Left renal cortex interstitium (tissue), 4 donors: ENCODE measurements at regions not wholly inside any gene's neighbourhood (a gene's known extent, or its start where the extent isn't known, plus 50 kb on each side); places are given as distances from the start of the nearest gene placed in this dataset.
"Not testable (repeated sequence)": the region's sequence is repeated elsewhere in the genome, so short reads cannot be mapped to it uniquely, and the experiment has no call there.

Experiments used
- DNase-seq, 4 donors: peaks; one replicate each; pipeline ENCODE4 v3.0.0-alpha.2; 2013; ENCODE audit warnings: low read depth in 4 of 4, low spot score in 2 of 4, missing footprints in 1 of 4

DNA sequence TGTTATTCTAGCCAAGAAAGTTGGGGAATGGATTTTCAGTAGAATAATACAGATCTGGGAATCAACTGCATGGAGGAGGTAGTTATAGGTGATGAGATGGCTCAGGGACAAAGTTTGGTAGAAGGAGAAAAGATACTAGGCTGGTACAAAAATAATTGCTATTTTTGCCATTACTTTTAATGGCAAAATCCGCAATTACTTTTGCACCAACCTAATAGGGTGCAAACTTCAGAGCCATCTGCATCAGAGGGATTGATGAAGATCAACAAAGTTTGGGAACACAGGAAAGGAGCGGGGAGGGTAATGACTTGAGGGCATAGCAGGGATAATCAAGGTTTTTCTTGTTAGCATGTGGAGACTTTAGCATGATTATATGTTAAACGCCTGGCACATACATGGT, 178.7 kb upstream of the ROPN1B start:
- not testable (repeated sequence) for DNase-seq

DNA sequence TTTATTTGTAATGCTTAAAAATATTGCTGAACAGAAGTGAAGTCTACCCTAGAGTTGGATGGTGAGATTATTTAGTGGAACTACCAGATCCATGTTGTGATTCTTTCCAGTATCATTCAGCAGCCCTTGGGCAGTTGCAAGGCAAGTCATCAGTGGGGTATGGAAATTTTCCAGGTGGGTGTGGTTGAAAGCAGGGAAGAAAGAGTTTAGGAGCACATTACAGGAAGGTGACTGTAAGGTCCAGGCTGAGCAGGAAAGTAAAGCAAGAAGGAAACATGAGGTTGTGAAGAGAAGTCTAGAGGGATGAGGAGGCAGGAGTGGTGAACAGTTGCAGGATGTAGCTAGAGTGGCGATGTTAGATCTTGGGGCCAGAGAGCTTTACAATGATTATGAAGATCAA, 178.0 kb upstream of the ROPN1B start:
- not testable (repeated sequence) for DNase-seq

GRCh38 chr3:125810010-125810409, 159.0 kb upstream of the ROPN1B start:
- DNase-seq: not testable (repeated sequence)

DNA sequence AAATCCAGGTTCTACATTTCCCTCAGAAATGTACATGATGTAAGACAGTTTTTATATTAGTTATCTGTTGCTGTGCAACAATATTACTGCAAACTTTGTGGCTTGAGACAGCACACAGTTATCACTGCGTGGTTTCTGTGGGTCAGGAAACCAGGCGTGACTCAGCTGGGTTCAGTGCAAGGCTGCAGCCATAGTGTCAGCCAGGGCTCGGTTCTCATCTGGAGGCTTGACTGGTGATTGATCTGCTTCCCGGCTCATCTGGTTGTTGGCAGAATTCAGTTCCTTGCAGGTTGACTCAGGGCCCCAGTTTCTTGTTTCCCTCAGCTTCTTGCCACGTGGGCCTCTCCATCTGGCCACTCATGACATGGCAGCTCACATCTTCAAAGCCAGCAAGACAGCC, 146.8 kb upstream of the ROPN1B start:
- DNase-seq: not testable (repeated sequence)

GRCh38 chr3:125831005-125831750, 137.8 kb upstream of the ROPN1B start:
- DNase-seq: not testable (repeated sequence)

DNA sequence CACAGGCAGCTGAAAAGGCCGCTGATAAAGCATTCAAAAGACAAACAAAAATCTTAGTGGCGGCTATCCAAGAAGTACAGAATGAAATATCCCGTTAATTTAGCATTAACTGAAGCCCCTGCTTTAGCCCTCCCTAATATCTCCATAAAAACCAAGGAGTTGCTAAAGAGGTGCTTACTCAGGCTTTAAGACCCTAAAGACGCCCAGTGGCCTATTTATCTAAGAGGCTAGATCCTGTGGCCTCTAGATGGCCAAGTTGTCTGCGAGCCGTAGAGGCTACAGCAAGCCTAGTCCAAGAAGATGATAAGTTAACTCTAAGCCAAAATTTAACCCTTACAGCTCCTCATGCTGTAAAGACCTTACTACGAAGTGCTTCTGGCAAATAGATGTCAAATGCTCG, 133.4 kb upstream of the ROPN1B start:
- not testable (repeated sequence) for DNase-seq

- DNase-seq: peak in 1 of 4 donors; percentile 1
These were observed 132.9 kb upstream of the ROPN1B start for GRCh38 chr3:125836011-125836551.

DNA sequence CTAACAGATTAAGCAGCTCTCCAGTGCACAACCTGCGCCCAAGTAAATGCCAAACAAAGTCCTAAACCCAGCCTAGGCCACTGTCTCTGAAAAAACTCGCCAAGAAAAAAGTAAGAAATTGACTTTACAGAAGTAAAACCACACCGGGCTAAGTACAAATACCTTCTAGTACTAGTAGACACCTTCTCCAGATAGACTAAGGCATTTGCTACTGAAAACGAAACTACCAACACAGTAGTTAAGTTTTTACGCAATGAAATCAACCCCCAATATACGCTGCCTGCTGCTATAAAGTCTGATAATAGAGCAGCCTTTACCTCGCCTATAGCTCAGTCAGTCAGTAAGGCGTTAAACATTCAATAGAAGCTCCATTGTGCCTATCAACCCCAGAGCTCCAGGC, 132.2 kb upstream of the ROPN1B start:
- not testable (repeated sequence) for DNase-seq

- DNase-seq: not testable (repeated sequence)
These were observed 130.1 kb upstream of the ROPN1B start for GRCh38 chr3:125838857-125839256.

DNA sequence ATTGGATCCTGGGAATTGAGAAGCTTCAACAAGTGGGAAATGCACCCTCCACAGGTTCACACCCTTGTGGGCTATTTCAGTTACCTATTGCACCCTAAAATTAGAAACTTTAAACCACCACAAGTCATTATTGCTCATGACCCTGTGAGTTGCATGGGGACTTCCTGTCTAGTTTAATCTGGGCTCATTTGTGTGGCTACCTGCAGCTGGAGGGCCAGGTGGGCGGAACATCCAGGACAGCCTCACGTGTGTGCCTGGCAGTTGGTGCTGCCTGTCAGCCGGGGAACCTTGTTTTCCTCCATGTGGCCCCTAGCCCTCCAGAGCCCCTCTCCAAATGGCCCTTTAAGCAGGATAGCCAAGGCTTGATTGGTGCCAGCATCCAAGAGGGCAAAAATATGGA, 128.5 kb upstream of the ROPN1B start:
- DNase-seq: not testable (repeated sequence)

GRCh38 chr3:125847966-125848365, 121.0 kb upstream of the ROPN1B start:
- DNase-seq: not testable (repeated sequence)

DNA sequence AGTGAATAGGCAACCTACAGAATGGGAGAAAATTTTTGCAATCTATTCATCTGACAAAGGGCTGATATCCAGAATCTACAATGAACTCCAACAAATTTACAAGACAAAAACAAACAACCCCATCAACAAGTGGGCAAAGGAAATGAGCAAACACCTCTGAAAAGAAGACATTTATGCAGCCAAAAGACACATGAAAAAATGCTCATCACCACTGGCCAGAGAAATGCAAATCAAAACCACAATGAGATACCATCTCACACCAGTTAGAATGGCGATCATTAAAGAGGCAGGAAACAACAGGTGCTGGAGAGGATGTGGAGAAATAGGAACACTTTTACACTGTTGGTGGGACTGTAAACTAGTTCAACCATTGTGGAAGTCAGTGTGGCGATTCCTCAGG, 114.0 kb upstream of the ROPN1B start:
- not testable (repeated sequence) for DNase-seq

GRCh38 chr3:125860547-125860946, 108.4 kb upstream of the ROPN1B start:
- not testable (repeated sequence) for DNase-seq

DNA sequence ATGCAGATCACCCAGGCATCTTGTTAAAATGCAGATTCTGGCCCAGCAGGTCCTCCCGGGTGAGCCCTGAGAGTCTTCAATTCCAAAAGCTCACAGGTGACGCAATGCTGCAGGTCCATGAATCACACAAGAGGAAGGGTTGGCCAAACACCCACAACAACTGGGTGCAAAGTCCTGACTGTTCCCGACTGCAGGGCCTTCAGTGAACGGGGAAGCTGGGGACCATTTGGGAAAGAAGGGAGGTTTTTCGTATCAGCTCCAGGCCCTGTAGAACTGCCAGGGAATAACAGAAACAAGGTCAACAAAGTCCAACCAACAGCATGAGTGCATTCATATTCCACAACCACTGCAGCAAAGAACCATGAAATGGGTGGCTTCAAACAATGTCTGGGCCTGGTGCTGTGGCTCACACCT, 106.1 kb upstream of the ROPN1B start:
- not testable (repeated sequence) for DNase-seq

- DNase-seq: not testable (repeated sequence)
These were observed 104.4 kb upstream of the ROPN1B start for GRCh38 chr3:125864532-125864931.

- not testable (repeated sequence) for DNase-seq
These were observed 83.0 kb upstream of the ROPN1B start for GRCh38 chr3:125886006-125886405.

DNA sequence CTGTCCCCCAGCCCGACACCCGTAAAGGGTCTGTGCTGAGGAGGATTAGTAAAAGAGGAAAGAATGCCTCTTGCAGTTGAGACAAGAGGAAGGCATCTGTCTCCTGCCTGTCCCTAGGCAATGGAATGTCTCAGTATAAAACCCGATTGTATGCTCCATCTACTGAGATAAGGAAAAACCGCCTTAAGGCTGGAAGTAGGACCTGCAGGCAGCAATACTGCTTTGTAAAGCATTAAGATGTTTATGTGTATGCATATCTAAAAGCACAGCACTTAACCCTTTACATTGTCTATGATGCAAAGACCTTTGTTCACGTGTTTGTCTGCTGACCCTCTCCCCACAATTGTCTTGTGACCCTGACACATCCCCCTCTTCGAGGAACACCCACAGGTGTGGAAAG, 69.8 kb upstream of the ROPN1B start:
- DNase-seq: not testable (repeated sequence)

DNA sequence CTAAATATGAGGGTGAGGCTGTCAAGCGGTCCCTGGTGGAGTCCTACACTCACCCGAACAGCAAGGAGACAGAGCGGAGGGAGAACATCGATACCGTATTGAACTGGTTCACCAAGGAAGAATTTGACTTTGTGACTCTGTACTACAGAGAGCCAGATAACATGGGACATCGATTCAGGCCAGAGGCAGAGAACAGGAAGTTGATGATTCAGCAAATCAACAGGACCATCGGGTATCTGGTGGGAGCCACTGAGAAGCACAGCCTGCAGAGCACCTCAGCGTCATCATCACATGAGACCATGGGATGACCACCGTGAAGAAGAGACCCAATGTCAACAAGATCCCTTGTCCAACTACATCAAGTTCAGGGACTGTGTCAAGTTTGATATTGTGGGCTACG, 67.5 kb upstream of the ROPN1B start:
- DNase-seq: not testable (repeated sequence)

DNA sequence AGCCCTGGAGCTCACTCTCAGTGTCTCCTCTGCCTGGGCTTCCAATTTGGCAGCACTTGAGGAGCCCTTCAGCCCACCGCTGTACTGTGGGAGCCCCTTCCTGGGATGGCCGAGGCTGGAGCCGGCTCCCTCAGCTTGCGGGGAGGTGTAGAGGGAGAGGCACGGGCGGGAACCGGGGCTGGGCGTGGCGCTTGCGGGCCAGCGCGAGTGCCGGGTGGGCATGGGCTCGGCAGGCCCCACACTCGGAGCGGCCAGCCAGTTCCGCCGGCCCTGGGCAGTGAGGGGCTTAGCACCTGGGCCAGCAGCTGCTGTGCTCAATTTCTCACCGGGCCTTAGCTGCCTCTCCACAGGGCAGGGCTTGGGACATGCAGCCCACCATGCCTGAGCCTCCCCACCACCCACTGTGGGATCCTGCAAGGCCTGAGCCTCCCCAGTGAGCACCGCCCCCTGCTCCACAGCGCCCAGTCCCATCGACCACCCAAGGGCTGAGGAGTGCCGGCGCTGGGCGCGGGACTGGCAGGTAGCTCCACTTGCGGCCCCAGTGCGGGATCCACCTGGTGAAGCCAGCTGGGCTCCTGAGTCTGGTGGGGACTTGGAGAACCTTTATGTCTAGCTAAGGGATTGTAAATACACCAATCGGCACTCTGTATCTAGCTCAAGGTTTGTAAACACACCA, 65.1 kb upstream of the ROPN1B start:
- not testable (repeated sequence) for DNase-seq

DNA sequence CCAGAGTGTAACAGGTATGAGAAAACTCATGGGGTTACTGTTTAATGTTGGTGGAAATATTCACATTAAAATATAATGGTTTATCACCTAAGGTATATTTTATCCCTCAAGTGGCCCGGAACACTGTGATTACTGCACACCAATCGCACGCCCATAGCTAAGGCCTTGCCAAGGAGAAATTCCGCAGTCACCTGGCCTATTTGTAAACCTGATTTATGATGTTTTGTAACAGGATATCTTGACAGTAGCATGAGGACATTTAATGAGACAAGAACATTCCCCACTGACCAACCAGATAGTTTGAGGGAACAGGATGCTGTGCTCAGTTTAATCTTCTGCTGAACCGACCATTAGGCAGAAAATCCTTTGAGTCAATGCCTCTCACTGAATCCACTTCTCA, 61.7 kb upstream of the ROPN1B start:
- not testable (repeated sequence) for DNase-seq

GRCh38 chr3:125910851-125911250, 58.1 kb upstream of the ROPN1B start:
- not testable (repeated sequence) for DNase-seq
